ENCODE measurements at regions not wholly inside any gene's neighbourhood (a gene's known extent, or its start where the extent isn't known, plus 50 kb on each side); places are given as distances from the start of the nearest gene placed in this dataset.

DNA sequence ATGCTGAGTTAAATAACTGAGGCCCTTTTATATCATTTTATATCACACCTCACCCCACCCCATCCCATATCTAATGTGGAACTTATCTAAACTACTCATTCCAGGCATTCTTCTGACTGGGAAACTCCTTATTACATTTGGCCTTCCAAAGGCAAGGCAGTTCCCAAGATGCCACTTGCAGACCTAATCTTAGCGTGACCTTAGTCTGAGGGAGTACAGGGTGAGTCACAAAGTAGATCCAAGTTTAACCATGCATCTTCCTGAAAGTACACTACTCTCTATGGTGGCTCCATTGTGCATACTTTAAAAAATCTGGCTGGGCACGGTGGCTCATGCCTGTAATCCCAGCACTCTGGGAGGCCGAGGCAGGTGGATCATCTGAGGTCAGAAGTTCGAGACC lies 353.6 kb upstream of the C1orf87 start:
- TF ChIP-seq, protein P1, sequence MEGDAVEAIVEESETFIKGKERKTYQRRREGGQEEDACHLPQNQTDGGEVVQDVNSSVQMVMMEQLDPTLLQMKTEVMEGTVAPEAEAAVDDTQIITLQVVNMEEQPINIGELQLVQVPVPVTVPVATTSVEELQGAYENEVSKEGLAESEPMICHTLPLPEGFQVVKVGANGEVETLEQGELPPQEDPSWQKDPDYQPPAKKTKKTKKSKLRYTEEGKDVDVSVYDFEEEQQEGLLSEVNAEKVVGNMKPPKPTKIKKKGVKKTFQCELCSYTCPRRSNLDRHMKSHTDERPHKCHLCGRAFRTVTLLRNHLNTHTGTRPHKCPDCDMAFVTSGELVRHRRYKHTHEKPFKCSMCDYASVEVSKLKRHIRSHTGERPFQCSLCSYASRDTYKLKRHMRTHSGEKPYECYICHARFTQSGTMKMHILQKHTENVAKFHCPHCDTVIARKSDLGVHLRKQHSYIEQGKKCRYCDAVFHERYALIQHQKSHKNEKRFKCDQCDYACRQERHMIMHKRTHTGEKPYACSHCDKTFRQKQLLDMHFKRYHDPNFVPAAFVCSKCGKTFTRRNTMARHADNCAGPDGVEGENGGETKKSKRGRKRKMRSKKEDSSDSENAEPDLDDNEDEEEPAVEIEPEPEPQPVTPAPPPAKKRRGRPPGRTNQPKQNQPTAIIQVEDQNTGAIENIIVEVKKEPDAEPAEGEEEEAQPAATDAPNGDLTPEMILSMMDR (IDR thresholded peaks at IDR 0.05; ENCODE audit: low read depth, low read length): no peak
- no peak overlapping the region for H3K4me3 ChIP-seq (ENCODE audit: low read depth, low read length)

DNA sequence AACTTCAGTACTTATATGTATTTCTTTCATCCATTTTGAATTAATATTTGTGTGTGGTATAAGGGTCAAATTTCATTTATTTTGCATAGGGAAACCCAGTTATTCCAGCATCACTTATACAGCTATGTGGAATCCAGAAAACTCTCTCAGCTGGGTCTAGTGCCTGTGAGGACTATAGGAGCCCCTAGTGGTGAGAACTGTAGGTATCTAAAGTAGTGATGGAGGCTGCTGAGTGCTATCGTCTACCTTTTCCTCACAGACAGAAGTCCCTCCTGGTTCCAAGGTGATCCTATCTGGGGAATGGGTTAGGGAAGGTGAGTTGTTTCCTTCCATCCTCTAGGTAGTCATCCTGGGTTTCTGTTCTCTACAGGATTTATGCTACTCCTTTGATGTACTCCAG lies 352.0 kb upstream of the C1orf87 start:
- H3K4me3 ChIP-seq (ENCODE audit: low read depth, low read length): no peak overlapping the region
- TF ChIP-seq, protein P1 (IDR thresholded peaks at IDR 0.05; ENCODE audit: low read depth, low read length): no peak

DNA sequence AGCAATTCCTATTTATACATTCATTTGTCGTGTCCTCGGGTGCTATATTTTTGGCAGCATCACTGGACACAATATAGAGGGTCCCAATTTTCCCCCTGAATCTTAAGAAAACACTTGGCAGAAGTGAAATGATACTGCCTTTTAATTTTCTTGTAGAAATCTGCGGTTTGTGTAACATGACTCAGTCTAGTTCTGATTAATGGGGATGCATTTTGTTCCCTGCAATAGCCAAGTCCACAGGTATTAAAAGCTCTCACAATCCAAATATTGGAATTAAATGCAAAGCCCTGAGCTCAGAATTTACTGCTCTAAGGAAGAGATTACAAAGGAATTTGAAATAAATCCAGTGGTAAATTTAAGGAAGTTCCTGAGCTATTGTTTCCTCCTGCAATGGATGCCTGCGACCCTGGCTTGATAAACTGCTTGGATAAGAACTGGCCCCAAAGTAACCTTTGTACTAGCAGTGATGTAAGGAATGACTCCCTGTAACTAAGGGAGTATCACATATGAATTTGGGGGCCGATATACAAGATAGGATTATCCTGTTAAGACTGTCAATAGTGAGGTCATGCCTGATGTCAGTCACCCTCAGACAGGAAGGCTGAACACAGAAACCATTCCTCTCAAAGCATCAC lies 349.7 kb upstream of the C1orf87 start:
- TF ChIP-seq, protein P1 (IDR thresholded peaks at IDR 0.05; ENCODE audit: low read depth, low read length): no peak
- no peak overlapping the region for H3K4me3 ChIP-seq (ENCODE audit: low read depth, low read length)

DNA sequence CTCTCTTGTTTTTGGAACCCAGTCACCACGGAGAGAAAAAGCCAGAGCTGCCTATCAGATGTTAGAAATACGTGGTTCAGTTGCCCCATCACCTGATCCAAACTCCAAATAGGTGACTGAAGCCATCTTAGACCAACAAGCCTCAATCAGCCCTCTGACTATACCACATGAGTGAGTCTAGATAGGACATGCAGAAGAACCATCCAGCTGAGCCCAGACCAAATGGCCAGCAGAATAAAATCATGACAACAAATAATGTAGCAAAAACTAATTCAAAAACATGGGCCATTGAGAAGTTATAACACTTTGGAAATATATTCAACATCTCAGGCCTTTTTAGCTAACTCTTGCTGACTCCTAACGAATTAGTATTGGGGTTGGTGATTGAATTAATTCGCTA lies 348.4 kb upstream of the C1orf87 start:
- TF ChIP-seq, protein P1 (IDR thresholded peaks at IDR 0.05; ENCODE audit: low read depth, low read length): no peak
- no peak overlapping the region for H3K4me3 ChIP-seq (ENCODE audit: low read depth, low read length)

DNA sequence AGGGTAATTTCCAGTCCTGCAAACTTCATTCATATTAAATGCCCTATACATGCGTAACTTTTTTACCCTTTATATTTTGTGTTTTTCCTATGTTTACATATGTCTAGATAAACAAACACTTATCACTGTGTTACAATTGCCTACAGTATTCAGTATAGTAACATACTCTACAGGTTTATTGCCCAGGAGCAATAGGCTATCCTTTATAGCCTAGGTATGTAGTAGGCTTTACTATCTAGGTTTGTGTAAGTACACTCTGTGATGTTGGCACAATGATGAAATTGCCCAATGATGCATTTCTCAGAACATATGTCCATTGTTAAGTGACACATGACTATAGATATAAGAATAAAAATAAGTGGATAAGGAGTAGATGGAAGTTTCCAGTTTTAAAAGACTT lies 345.5 kb upstream of the C1orf87 start:
- H3K4me3 ChIP-seq (ENCODE audit: low read depth, low read length): no peak overlapping the region
- TF ChIP-seq, protein P1 (IDR thresholded peaks at IDR 0.05; ENCODE audit: low read depth, low read length): no peak

DNA sequence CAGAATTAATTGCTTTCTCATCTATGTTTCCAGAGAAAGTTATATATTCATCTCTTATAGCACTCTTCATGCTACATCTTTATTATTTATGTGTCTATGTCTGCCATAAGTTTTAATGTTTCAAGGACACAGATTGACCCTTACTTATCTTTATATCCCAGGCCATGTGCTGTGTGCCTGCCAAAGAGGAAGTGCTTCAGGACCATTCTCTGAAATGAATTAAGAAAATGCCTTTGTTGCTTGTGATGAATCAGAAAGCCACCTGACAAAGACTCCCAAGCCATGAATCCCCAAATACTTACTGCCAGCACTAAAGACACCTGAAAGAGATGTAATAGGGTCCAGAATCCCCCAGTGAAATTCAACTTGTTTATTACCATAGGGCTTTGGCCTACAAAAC lies 342.1 kb upstream of the C1orf87 start:
- H3K4me3 ChIP-seq (ENCODE audit: low read depth, low read length): no peak overlapping the region
- TF ChIP-seq, protein P1 (IDR thresholded peaks at IDR 0.05; ENCODE audit: low read depth, low read length): no peak

DNA sequence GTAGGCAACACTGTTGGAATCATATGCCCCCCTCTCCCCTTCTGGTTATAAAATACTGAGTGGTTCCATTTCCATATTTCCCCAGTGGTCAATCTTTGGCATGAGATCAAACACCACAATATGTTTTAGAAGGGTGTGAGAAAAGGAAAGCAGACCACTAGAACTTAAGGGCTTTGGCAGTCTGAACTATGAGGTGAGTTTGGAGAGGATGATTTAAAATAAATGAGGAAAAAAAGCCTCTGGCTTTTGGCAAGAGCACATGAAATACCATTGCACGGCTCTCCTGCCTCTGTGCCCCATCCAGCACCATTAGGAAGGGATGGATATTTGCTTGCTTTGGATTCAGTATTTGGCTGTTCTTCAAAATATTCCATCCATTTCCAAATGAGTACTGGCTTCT lies 339.5 kb upstream of the C1orf87 start:
- no peak overlapping the region for H3K4me3 ChIP-seq (ENCODE audit: low read depth, low read length)
- TF ChIP-seq, protein P1 (IDR thresholded peaks at IDR 0.05; ENCODE audit: low read depth, low read length): no peak
